Right cardiac atrium (tissue), 5 donors: ENCODE measurements at regions not wholly inside any gene's neighbourhood (a gene's known extent, or its start where the extent isn't known, plus 50 kb on each side); places are given as distances from the start of the nearest gene placed in this dataset.
"Not testable (repeated sequence)": the region's sequence is repeated elsewhere in the genome, so short reads cannot be mapped to it uniquely, and the experiment has no call there.

ENCODE experiments used
- ATAC-seq, 2 donors: fragments of 200-7000 bp; cut with Tn5 transposase; one replicate each; pipeline versions ENCODE4 v1.8.0 to v1.9.1; 2020; ENCODE audit warnings: moderate library complexity in 2 of 2, mild to moderate bottlenecking in 1 of 2
- DNase-seq, 3 donors: peaks; one replicate each; pipeline ENCODE4 v3.0.0-alpha.2; 2020
- H3K27ac ChIP-seq: one replicate; pipeline ENCODE4 v1.5.1; 2013; ENCODE audit warnings: mild to moderate bottlenecking, low read length, control low read depth, moderate library complexity
- H3K27me3 ChIP-seq: one replicate; pipeline ENCODE4 v1.6.1; 2013; ENCODE audit not compliant: control insufficient read depth, insufficient read depth
- H3K4me1 ChIP-seq: one replicate; pipeline ENCODE4 v1.6.1; 2013; ENCODE audit warnings: low read length; ENCODE audit not compliant: control insufficient read depth, insufficient read depth
- H3K4me3 ChIP-seq: one replicate; pipeline ENCODE4 v1.5.1; 2013; ENCODE audit warnings: low read length, control low read depth
- H3K9me3 ChIP-seq: one replicate; pipeline ENCODE4 v1.6.1; 2013; ENCODE audit warnings: low read length; ENCODE audit not compliant: control insufficient read depth
- WGBS: extraction: QIAGEN DNeasy Blood & Tissue Kit; methylation state at CpG from one replicate; pipeline ENCODE4 v1.1.7; 2013; 5-methylcytosine and 5-hydroxymethylcytosine counted together
- intact Hi-C, 4 donors: fragments of 100-400 bp; cut with DNase I; formaldehyde crosslinking; loops; one replicate each; pipeline versions ENCODE4 v1.11.0 to v1.14.0; 2022 to 2023
- donor health status: healthy with polysubstance abuse.
- donor health status: DM: no; HTN: yes; CAD: no.
- donor health status: DM: no; HTN: no; CAD: no.
- donor health status: DM: no; HTN: yes; CAD: no; lungs with severe emphysema.
- donor health status: DM: yes; HTN: yes; CAD: no.

DNA sequence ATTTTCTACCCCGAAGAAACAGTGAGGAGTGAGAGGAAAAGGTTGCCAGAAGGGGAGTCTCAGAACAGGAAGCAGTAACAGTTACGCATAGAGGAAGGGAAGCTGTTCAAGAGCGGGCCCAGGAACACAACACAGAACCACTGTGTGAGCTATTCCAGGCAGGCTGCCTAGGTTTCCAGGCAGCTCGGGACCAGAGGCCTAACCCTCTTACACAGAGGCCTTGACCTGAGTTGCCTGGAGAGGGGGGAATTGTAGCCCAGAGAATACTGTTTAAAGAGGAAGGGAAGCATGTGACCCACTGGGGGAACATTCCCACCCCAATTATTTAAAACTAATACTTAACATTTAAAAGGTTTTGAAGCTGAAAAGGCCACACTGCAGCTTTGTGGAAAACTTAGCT lies 93.3 kb upstream of the ZNF98 start:
- intact Hi-C loops, result no loop called here
- DNase-seq, result no peak
- ATAC-seq, result no peak
- Histone ChIP-seq H3K27ac (no peak overlapping the region), H3K4me1 (no peaks in the 10 kb centered on the region), H3K9me3 (no peaks in the 10 kb centered on the region), H3K4me3 (no peak overlapping the region), H3K27me3 (no peaks in the 10 kb centered on the region)
- WGBS, result 78% methylated on average over 4 of the region's 4 CpGs

DNA sequence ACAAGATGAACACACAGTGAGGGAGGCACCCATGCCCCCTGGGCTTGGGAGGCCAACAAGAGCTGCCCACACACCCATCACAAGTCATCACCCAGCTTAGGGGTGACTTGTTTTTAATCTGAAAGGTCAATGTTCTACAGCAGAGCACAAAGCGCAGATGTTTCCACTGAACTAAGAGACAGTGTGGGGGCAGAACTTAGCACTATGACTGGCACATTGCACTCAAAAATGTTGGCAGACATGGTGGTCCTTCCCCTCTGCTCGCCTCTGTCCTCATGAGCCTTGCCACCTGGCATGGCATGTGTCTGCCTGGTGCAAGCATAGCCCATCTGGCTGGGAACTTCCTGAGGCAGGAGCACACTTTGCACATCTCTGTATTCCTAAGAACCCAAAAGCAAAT lies 81.4 kb upstream of the ZNF98 start:
- WGBS, result 76% methylated on average over 2 of the region's 2 CpGs
- no peak overlapping the region for H3K4me3 ChIP-seq
- intact Hi-C loops, result no loop called here
- ATAC-seq, result no peak
- DNase-seq, result no peak
- H3K27ac ChIP-seq, result no peak overlapping the region
- H3K9me3 ChIP-seq, result peaks cover 6% of the 10 kb centered on the region
- H3K27me3 ChIP-seq, result no peaks in the 10 kb centered on the region
- no peaks in the 10 kb centered on the region for H3K4me1 ChIP-seq

DNA sequence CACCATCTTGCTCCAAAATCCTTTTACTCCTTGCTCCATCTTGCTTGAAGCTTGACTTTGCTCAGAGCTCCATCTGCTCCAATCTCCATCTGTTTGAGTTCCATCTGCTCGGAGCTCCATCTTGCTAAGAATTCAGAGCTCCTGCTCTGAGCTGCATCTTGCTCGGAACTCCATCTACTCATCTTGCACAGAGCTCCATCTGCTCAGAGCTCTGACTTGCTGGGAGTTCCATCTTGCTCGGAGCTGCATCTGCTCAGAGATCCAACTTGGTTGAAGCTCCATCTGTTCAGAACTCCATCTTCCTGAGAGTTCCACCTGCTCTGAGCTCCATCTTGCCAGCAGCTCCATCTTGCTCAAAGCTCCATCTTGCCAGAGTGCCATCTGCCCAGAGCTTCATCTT lies 80.6 kb upstream of the ZNF98 start:
- ATAC-seq (no peak), DNase-seq (no peak)
- H3K4me3 ChIP-seq, result no peak overlapping the region
- H3K27me3 ChIP-seq, result no peaks in the 10 kb centered on the region
- intact Hi-C loops, result no loop called here
- no peak overlapping the region for H3K27ac ChIP-seq
- peaks cover 6% of the 10 kb centered on the region for H3K9me3 ChIP-seq
- 70% methylated on average over 3 of the region's 3 CpGs for WGBS
- no peaks in the 10 kb centered on the region for H3K4me1 ChIP-seq

DNA sequence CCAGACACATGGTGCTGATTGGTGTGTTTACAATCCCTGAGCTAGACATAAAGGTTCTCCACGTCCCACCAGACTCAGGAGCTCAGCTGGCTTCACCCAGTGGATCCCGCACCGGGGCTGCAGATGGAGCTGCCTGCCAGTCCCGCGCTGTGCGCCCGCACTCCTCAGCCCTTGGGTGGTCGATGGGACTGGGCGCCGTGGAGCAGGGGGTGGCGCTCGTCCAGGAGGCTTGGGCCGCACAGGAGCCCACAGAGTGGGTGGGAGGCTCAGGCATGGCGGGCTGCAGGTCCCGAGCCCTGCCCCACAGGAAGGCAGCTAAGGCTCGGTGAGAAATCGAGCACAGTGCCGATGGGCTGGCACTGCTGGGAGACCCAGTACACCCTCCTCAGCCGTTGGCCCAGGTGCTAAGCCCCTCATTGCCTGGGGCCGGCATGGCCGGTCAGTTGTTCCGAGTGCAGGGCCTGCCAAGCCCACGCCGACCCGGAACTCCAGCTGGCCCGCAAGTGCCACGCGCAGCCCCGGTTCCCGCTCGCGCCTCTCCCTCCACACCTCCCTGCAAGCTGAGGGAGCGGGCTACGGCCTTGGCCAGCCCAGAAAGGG lies 76.8 kb upstream of the ZNF98 start:
- H3K27me3 ChIP-seq, ATAC-seq, DNase-seq, H3K27ac ChIP-seq, H3K4me3 ChIP-seq, intact Hi-C loops, H3K4me1 ChIP-seq, H3K9me3 ChIP-seq: not testable (repeated sequence)
- WGBS, result 92% methylated on average over 34 of the region's 34 CpGs

DNA sequence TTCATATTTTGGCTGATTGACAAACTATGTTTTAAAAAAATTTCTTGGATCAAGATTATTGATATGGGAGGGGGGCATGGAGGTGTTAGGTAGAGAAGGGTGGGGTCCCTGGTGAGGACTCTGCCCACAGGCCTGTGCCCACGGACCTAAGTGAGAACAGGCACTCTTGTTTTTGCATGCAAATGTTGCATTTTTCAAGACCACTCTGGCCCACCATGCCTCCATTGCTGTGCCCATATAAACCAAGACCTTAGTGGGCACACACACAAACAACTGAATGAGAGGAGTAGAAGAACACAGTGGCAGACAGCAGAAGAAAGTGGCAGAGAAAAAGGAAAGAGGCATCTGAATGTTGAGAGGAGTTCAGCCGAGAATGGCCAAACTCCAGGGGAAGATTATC lies 69.6 kb upstream of the ZNF98 start:
- ATAC-seq, result no peak
- H3K9me3 ChIP-seq, result peaks cover 5% of the 10 kb centered on the region
- H3K4me3 ChIP-seq, result no peak overlapping the region
- H3K4me1 ChIP-seq, result no peaks in the 10 kb centered on the region
- no peaks in the 10 kb centered on the region for H3K27me3 ChIP-seq
- intact Hi-C loops, result no loop called here
- no peak overlapping the region for H3K27ac ChIP-seq
- 68% methylated on average over 2 of the region's 2 CpGs for WGBS
- DNase-seq, result no peak

DNA sequence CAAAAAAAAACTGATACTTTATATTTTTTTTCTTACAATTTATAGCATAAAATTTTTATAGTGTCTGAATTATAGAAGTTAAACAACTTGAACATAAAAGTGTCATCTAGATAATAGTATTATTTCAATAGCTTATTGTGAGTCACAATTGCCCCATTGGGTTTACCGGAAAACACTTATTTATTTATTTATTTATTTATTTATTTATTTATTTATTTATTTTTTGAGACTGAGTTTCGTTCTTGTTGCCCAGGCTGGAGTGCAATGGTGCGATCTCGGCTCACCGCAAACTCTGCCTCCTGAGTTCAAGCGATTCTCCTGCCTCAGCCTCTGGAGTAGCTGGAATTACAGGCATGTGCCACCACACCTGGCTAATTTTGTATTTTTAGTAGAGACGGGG lies 61.4 kb upstream of the ZNF98 start:
- not testable (repeated sequence) for H3K9me3 ChIP-seq

DNA sequence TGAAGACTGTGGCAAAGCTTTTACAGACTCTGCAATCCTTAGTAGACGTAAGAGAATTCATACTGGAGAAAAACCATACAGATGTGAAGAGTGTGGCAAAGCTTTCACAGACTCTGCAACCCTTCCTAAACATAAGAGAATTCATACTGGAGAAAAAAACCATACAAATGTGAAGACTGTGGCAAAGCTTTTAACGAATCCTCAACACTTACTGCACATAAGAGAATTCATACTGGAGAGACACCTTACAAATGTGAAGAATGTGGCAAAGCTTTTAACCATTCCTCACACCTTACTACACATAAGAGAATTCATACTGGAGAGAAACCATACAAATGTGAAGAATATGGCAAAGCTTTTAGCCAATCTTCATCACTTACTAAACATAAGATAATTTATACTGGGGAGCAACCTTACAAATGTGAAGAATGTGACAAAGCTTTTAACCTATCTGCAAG lies 50.1 kb upstream of the ZNF98 start:
- WGBS, result 77% methylated on average over 2 of the region's 2 CpGs
- peaks cover 4% of the 10 kb centered on the region for H3K9me3 ChIP-seq
- ATAC-seq, result no peak
- no peak overlapping the region for H3K4me3 ChIP-seq
- no peak for DNase-seq
- intact Hi-C loops, result no loop called here
- no peaks in the 10 kb centered on the region for H3K4me1 ChIP-seq
- H3K27me3 ChIP-seq, result no peaks in the 10 kb centered on the region
- no peak overlapping the region for H3K27ac ChIP-seq

More for the DNA sequence above, 61.4 kb upstream of the ZNF98 start:
- H3K27ac ChIP-seq, DNase-seq, H3K4me3 ChIP-seq, H3K4me1 ChIP-seq, H3K27me3 ChIP-seq, ATAC-seq, intact Hi-C loops: not testable (repeated sequence)
- 82% methylated on average over 7 of the region's 7 CpGs for WGBS
